Kidney capillary endothelial cell (primary cell): ENCODE measurements at regions not wholly inside any gene's neighbourhood (a gene's known extent, or its start where the extent isn't known, plus 50 kb on each side); places are given as distances from the start of the nearest gene placed in this dataset.

Experiments
- DNase-seq: peaks from one replicate; pipeline ENCODE4 v3.0.0-alpha.2; 2018; ENCODE audit warnings: low spot score

GRCh38 chr1:103854279-103854678 is 104.6 kb downstream of the AMY1C start:
- DNase-seq: no peak

- no peak for DNase-seq
Observed at GRCh38 chr1:103859721-103860120, 110.0 kb downstream of the AMY1C start.

- DNase-seq: no peak
Observed at GRCh38 chr1:103898576-103899345, 149.1 kb downstream of the AMY1C start.

DNA sequence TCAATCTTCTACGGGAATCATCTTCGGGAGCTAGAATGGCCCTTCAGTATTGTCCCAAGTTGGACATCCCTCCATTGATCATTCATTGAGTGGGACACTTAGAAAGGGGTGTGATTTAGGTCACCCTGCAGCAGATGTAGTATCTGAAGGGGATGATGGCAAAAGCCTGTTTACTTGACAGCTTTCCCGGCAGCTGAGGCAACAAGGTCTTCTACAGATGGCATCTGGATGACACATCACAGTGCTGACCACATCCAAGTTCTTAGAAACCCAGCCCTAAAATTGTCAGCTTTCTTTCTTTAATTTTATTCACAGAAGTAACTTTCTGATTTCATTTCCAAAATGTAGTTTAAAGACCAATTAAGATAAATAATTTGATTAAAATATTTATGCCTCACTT is 150.3 kb downstream of the AMY1C start:
- DNase-seq: no peak

GRCh38 chr1:103901072-103901471 is 151.4 kb downstream of the AMY1C start:
- no peak for DNase-seq

- no peak for DNase-seq
Observed at GRCh38 chr1:103905363-103905762, 155.7 kb downstream of the AMY1C start.

DNA sequence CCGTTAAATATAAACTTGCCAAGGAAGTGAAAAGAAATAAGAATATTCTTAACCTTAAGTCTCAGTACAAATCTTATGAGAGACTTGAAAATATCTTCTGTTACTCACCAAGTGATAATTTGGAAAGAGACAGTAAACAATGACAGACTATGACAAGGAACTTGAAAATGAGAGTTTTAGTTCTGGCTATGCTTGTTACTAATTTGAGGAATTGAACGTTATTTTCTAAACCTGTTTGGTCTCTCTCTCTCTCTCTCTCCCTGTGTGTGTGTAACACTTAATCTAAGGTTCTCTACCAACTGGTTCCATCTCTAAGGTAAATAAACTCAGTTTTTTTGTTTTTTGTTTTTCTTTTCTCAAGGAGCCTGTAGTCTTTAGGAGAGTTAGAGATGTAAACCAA is 161.8 kb downstream of the AMY1C start:
- DNase-seq: no peak

- DNase-seq: no peak
Observed at GRCh38 chr1:103917795-103918194, 168.1 kb downstream of the AMY1C start.

DNA sequence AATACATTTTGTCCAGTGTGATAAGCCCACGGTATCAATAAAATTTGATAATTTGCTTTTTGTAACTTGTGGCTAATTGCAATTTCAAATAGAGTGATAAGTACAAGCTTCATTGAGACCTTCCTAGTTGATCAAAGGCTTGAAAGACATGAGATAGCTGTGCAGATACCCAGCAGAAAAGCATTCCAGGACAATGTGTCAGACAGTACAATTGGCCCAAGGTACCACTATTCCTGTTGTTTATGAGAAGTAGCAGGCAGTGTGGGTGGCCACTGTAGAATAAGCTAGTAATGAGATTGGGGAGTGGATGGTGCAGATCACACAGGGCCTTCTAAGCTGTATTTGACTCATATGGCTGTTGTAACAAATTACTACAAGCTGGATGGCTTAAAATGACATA is 182.2 kb downstream of the AMY1C start:
- DNase-seq: no peak

- no peak for DNase-seq
Observed at GRCh38 chr1:103937763-103938357, 188.2 kb downstream of the AMY1C start.

DNA sequence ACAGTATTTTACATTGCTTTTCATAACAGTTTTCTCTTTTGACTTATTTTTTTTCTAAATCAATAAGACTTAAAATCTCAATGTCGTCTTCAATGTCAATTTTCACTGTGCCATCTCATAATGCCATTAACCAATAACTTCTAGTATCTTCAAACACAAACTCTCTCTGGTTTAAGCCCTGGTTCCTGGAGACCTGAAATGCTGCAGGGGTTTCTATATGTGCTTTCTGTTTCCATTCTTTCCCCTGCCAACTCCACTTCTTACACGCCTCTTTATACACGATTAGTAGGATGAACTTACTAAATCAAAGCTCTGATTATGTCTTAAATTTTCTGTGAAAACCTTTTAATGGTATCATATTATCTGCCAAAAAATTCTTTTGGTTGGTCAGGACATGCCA is 191.4 kb downstream of the AMY1C start:
- no peak for DNase-seq

- no peak for DNase-seq
Observed at GRCh38 chr1:103942029-103942428, 192.3 kb downstream of the AMY1C start.

DNA sequence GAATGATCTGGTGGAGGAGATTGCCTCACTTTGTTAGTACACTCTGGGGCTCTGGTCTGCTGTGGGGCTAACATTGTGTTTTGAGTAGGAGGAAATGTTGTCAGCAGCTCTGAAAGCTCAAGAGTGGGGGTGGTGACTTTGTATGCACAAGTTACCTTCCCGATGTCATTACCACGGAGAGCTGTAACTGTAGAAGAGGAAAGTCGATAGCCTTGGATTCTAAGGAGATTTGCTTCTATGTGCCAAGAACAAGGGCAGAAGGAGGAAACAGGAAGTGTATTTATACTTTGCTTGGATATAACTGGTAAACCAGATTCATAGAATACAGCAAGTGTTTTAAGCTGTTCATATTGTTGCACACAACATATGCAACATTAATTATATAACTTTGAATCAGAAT is 196.1 kb downstream of the AMY1C start:
- no peak for DNase-seq

- DNase-seq: no peak
Observed at GRCh38 chr1:103948526-103948925, 198.8 kb downstream of the AMY1C start.

- no peak for DNase-seq
Observed at GRCh38 chr1:103949779-103950178, 200.1 kb downstream of the AMY1C start.

DNA sequence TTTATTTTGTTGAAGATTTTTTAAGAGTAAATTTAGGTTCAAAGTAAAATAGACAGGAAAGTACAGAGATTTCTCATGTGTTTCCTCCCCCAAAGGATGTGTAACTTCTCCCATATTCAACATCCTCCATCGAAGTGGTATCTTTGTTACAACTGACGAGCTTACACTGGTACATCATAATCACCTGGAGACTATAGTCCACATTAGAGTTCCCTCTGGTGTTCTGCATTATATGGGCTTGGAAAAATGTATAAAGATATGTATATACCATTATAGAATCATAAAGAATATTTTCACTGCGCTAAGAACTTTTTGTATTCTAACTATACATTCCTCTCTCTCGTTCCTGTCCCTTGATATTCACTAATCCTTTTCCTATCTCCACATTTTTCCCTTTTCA is 203.7 kb downstream of the AMY1C start:
- no peak for DNase-seq

- no peak for DNase-seq
Observed at GRCh38 chr1:103958699-103959098, 209.0 kb downstream of the AMY1C start.

- no peak for DNase-seq
Observed at GRCh38 chr1:103959565-103959964, 209.9 kb downstream of the AMY1C start.

- no peak for DNase-seq
Observed at GRCh38 chr1:103960045-103960444, 210.3 kb downstream of the AMY1C start.

DNA sequence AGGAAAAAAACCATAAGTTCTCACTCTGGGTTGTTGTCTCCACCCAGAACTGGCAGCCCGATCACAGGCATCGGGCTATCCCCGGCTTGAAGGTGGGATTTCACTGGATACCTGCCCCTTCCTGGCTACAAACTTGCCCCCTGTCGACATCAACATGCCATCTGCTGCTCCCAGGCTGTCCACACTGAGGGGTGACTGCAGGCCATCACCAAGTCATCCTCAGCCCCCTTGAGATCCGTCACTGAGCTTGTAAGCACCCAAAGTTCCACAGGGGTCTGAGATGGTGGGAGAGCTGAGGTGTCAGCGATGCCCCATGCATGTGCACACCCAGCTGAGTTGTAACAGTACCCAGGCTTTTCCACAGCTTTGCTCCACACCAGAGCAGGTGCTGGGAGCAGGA is 211.0 kb downstream of the AMY1C start:
- no peak for DNase-seq

- no peak for DNase-seq
Observed at GRCh38 chr1:103986792-103987191, 237.1 kb downstream of the AMY1C start.

GRCh38 chr1:103997631-103998030 is 247.9 kb downstream of the AMY1C start:
- DNase-seq: no peak

- DNase-seq: no peak
Observed at GRCh38 chr1:104018922-104019674, 269.4 kb downstream of the AMY1C start.
